ENCODE measurements at regions not wholly inside any gene's neighbourhood (a gene's known extent, or its start where the extent isn't known, plus 50 kb on each side); places are given as distances from the start of the nearest gene placed in this dataset.

- BruUV-seq (replicated peaks) = no TSS peak
- Histone ChIP-seq H4K20me1 (ENCODE audit: insufficient read depth, low read length) (no peaks in the 10 kb centered on the region), H3K9me2 (ENCODE audit: insufficient read depth, low read length) (no peaks in the 10 kb centered on the region), H3K27ac (ENCODE audit: low read depth, low read length, poor library complexity, severe bottlenecking) (no peak overlapping the region), H3K9me3 (ENCODE audit: low read length) (no peaks in the 10 kb centered on the region), H2AFZ (ENCODE audit: low read length) (no peak overlapping the region), H3K79me2 (ENCODE audit: insufficient read depth, low read depth, low read length) (no peaks in the 10 kb centered on the region), H3K36me3 (ENCODE audit: insufficient read depth, low read length) (no peaks in the 10 kb centered on the region), H3K4me2 (ENCODE audit: low read length) (no peak overlapping the region), H3K4me3 (ENCODE audit: low read depth, low read length, poor library complexity, severe bottlenecking) (no peak overlapping the region), H3K4me1 (ENCODE audit: insufficient read depth, low read length, poor library complexity, severe bottlenecking) (no peaks in the 10 kb centered on the region)
- DNase-seq (ENCODE audit: low spot score) = peak; percentile 22
- ChIA-PET POLR2A (no interaction called here), CTCF (ENCODE audit: unreplicated experiment) (no interaction called here)
- TF ChIP-seq EZH2phosphoT487 (IDR thresholded peaks at IDR 0.05; ENCODE audit: borderline replicate concordance, low read depth, low read length) (no peak), CTCF (conservative IDR thresholded peaks at IDR 0.05; ENCODE audit: low read length) (no peak)
- intact Hi-C loops (cut with micrococcal nuclease; ENCODE audit: unreplicated experiment) = no loop called here
Observed at GRCh38 chr4:3836756-3837601, 70.8 kb downstream of the ADRA2C start.

GRCh38 chr4:3838437-3839380 is 72.5 kb downstream of the ADRA2C start:
- no peaks in the 10 kb centered on the region for H3K9me3 ChIP-seq (ENCODE audit: low read length)
- no peaks in the 10 kb centered on the region for H4K20me1 ChIP-seq (ENCODE audit: insufficient read depth, low read length)
- no peaks in the 10 kb centered on the region for H3K36me3 ChIP-seq (ENCODE audit: insufficient read depth, low read length)
- H3K4me3 ChIP-seq (ENCODE audit: low read depth, low read length, poor library complexity, severe bottlenecking) = no peak overlapping the region
- BruUV-seq (replicated peaks) = no TSS peak
- TF ChIP-seq EZH2phosphoT487 (IDR thresholded peaks at IDR 0.05; ENCODE audit: borderline replicate concordance, low read depth, low read length) = no peak
- no peak for TF ChIP-seq CTCF (conservative IDR thresholded peaks at IDR 0.05; ENCODE audit: low read length)
- ChIA-PET CTCF (ENCODE audit: unreplicated experiment) (no interaction called here), POLR2A (no interaction called here)
- H3K9me2 ChIP-seq (ENCODE audit: insufficient read depth, low read length) = no peaks in the 10 kb centered on the region
- H3K4me1 ChIP-seq (ENCODE audit: insufficient read depth, low read length, poor library complexity, severe bottlenecking) = no peaks in the 10 kb centered on the region
- no peaks in the 10 kb centered on the region for H3K79me2 ChIP-seq (ENCODE audit: insufficient read depth, low read depth, low read length)
- no peak overlapping the region for H3K4me2 ChIP-seq (ENCODE audit: low read length)
- DNase-seq (ENCODE audit: low spot score) = no peak
- intact Hi-C loops (cut with micrococcal nuclease; ENCODE audit: unreplicated experiment) = no loop called here
- H3K27ac ChIP-seq (ENCODE audit: low read depth, low read length, poor library complexity, severe bottlenecking) = no peak overlapping the region
- H2AFZ ChIP-seq (ENCODE audit: low read length) = no peak overlapping the region

Measured in OCI-LY7 (cell line).